NT2/D1 (cell line): ENCODE measurements at regions not wholly inside any gene's neighbourhood (a gene's known extent, or its start where the extent isn't known, plus 50 kb on each side); places are given as distances from the start of the nearest gene placed in this dataset.

ENCODE experiments used
- SUZ12 ChIP-seq: IDR thresholded peaks from 2 replicates; pipeline ENCODE4 v1.6.1; 2011; ENCODE audit not compliant: insufficient read length, insufficient read depth; ENCODE audit errors: extremely low read depth
- YY1 ChIP-seq: IDR thresholded peaks from 2 replicates; pipeline ENCODE4 v1.6.1; 2011; ENCODE audit not compliant: insufficient read length, insufficient read depth
- ZNF274 ChIP-seq: IDR thresholded peaks from 2 replicates; pipeline ENCODE4 v1.6.1; 2011; ENCODE audit warnings: mild to moderate bottlenecking, low read depth, low read length

DNA sequence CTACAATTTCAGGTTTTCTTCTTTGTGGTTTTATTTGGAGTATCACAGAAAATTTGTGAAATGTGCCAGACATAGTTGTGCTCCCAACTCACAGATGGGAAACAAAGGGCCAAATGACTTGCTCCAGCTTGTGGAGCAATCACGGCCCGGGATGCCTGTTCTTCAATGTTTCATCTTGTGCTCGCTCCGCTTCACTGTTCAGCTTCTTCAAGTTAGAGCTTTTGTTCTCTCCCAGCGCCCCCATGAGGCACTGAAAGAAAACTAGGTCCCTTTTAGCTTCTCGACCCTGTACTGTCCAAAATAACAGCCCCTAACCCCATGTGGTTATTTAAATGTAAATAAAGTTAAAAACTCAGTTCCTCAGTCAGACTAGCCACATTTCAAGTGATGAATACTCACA lies 187.9 kb upstream of the STXBP6 start:
- TF ChIP-seq YY1 (no peak), ZNF274 (no peak), SUZ12 (no peak)
